Mucosa of descending colon (tissue), 3 donors: ENCODE measurements at regions not wholly inside any gene's neighbourhood (a gene's known extent, or its start where the extent isn't known, plus 50 kb on each side); places are given as distances from the start of the nearest gene placed in this dataset.

Experiments used
- ATAC-seq: fragments of 200-7000 bp; cut with Tn5 transposase; one replicate; pipeline ENCODE4 v1.9.1; 2020; ENCODE audit warnings: mild to moderate bottlenecking, moderate library complexity
- DNase-seq, 3 donors: peaks; one replicate each; pipeline ENCODE4 v3.0.0-alpha.2; 2020
- H3K36me3 ChIP-seq: fragments of 200-600 bp; one replicate; pipeline ENCODE4 v1.8.0; 2021; ENCODE audit warnings: low read depth, mild to moderate bottlenecking
- H3K4me1 ChIP-seq: fragments of 200-600 bp; one replicate; pipeline ENCODE4 v1.8.0; 2021; ENCODE audit warnings: low read depth, mild to moderate bottlenecking
- H3K4me3 ChIP-seq: fragments of 200-600 bp; one replicate; pipeline ENCODE4 v1.8.0; 2021; ENCODE audit warnings: mild to moderate bottlenecking
- H3K9me3 ChIP-seq: fragments of 200-600 bp; one replicate; pipeline ENCODE4 v1.8.0; 2021; ENCODE audit warnings: mild to moderate bottlenecking
- intact Hi-C, 2 donors: fragments of 100-400 bp; cut with DNase I in 1 of 2; cut with micrococcal nuclease in 1 of 2; formaldehyde crosslinking; loops; one replicate each; pipeline versions ENCODE4 v1.11.0 to v1.11.1; 2022; cut with DNase I, micrococcal nuclease
- TF ChIP-seq, protein P1 (sequence below): fragments of 200-600 bp; IDR thresholded peaks from one replicate; pipeline ENCODE4 v1.8.0; 2022; ENCODE audit warnings: antibody characterized with exemption, mild to moderate bottlenecking
- donor health status: DM: no; HTN: no; CAD: no; lungs with moderate emphysema.
- donor health status: DM: no; HTN: no; CAD: no.
- donor health status: DM: no; HTN: yes; CAD: no.

GRCh38 chr7:53596230-53596629 is 560.8 kb downstream of the POM121L12 start:
- ATAC-seq (no peak), DNase-seq (no peak)
- Histone ChIP-seq H3K36me3 (no peaks in the 10 kb centered on the region), H3K9me3 (no peaks in the 10 kb centered on the region), H3K4me1 (no peaks in the 10 kb centered on the region), H3K4me3 (no peak overlapping the region)
- intact Hi-C loops: no loop called here
- TF ChIP-seq, protein P1, sequence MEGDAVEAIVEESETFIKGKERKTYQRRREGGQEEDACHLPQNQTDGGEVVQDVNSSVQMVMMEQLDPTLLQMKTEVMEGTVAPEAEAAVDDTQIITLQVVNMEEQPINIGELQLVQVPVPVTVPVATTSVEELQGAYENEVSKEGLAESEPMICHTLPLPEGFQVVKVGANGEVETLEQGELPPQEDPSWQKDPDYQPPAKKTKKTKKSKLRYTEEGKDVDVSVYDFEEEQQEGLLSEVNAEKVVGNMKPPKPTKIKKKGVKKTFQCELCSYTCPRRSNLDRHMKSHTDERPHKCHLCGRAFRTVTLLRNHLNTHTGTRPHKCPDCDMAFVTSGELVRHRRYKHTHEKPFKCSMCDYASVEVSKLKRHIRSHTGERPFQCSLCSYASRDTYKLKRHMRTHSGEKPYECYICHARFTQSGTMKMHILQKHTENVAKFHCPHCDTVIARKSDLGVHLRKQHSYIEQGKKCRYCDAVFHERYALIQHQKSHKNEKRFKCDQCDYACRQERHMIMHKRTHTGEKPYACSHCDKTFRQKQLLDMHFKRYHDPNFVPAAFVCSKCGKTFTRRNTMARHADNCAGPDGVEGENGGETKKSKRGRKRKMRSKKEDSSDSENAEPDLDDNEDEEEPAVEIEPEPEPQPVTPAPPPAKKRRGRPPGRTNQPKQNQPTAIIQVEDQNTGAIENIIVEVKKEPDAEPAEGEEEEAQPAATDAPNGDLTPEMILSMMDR: no peak

DNA sequence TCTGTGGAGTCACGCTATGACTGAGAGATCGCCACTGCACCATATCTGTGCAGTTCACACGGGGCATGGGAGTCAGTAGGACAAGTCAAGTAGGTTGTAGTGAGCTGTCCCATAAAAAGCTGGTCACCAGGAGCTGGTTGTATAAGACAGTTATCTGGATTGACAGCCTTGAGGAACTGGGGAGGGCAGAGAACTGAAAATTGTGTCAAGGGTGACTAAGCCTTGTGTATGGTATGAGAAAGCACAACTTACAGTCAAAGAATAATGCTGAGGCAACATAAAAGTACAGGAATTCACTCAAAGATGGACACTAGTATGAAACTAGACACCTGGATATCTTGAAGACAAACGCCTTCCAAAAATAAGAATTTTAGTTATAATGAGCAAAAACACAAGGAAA is 564.9 kb downstream of the POM121L12 start:
- no peak for ATAC-seq
- intact Hi-C loops: no loop called here
- no peaks in the 10 kb centered on the region for H3K9me3 ChIP-seq
- TF ChIP-seq, protein P1: no peak
- DNase-seq: no peak
- H3K4me3 ChIP-seq: no peak overlapping the region
- H3K4me1 ChIP-seq: no peaks in the 10 kb centered on the region
- no peaks in the 10 kb centered on the region for H3K36me3 ChIP-seq

DNA sequence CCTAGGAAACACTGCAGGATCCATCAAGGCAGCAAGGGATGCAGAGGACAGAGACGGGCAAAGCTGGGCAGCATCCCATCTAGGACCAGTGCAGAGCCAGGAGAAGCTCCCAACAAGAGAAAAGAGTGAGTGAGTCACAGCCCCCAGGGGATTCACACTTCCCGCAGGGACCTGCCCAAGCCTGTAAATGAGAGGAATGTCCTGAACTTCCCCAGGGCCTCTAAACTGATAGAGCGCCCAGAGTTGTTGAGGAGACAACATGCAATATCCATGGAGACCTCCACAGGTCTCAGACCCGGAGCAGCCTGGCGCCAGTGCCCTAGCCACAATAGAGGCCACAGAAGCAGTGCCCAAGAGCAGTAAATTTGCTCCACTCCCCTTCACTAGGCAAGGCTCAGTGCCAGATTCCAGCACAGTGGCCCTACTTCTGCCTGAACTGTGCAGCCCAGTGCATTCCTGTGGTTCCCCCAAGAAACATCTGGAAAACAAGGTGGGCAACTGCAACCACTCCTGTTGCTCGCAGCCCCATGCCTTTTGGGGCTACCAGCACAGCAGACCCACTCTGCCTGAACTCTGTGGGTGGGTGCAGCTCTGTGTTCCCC is 567.5 kb downstream of the POM121L12 start:
- no peak overlapping the region for H3K4me3 ChIP-seq
- intact Hi-C loops: no loop called here
- no peaks in the 10 kb centered on the region for H3K36me3 ChIP-seq
- DNase-seq: no peak
- TF ChIP-seq, protein P1: no peak
- no peaks in the 10 kb centered on the region for H3K4me1 ChIP-seq
- no peak for ATAC-seq
- no peaks in the 10 kb centered on the region for H3K9me3 ChIP-seq

- no peaks in the 10 kb centered on the region for H3K4me1 ChIP-seq
- intact Hi-C loops: no loop called here
- no peak overlapping the region for H3K4me3 ChIP-seq
- ATAC-seq (no peak), DNase-seq (no peak)
- TF ChIP-seq, protein P1: no peak
- H3K9me3 ChIP-seq: no peaks in the 10 kb centered on the region
- no peaks in the 10 kb centered on the region for H3K36me3 ChIP-seq
Observed at GRCh38 chr7:53603461-53603860, 568.0 kb downstream of the POM121L12 start.

- Histone ChIP-seq H3K4me1 (no peaks in the 10 kb centered on the region), H3K9me3 (no peaks in the 10 kb centered on the region), H3K36me3 (no peaks in the 10 kb centered on the region), H3K4me3 (no peak overlapping the region)
- no peak for ATAC-seq
- no peak for DNase-seq
- intact Hi-C loops: no loop called here
- TF ChIP-seq, protein P1: no peak
Observed at GRCh38 chr7:53604201-53604600, 568.8 kb downstream of the POM121L12 start.

DNA sequence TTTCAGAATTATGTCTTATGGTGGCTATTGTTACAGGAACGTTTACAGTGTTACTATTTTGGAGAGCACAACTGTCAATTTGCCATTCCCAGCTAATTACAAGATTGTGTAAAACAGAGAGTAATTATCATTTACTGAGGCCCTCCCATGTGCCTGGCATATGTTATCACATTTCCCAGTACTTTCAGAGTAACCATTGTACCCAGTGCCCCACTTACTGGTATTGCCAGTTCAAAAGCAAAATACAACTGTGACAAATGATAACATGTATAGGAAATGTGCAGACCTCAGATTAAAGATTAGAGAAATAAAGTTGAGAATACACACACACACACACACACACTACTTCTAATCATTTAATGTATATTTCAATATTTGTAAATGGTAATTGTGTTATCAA is 572.5 kb downstream of the POM121L12 start:
- no peak for ATAC-seq
- no peaks in the 10 kb centered on the region for H3K36me3 ChIP-seq
- intact Hi-C loops: no loop called here

More for the DNA sequence above, 572.5 kb downstream of the POM121L12 start:
- H3K4me1 ChIP-seq: no peaks in the 10 kb centered on the region
- H3K4me3 ChIP-seq: no peak overlapping the region
- H3K9me3 ChIP-seq: no peaks in the 10 kb centered on the region
- TF ChIP-seq, protein P1: no peak
- no peak for DNase-seq
